Bronchial epithelial cell (primary cell): ENCODE measurements at regions not wholly inside any gene's neighbourhood (a gene's known extent, or its start where the extent isn't known, plus 50 kb on each side); places are given as distances from the start of the nearest gene placed in this dataset.

Source experiments
- DNase-seq: peaks from one replicate; pipeline ENCODE4 v3.0.0-alpha.2; 2010; ENCODE audit warnings: low read depth
- FAIRE-seq: peaks from 2 replicates; lab custom pipeline; 2011; peaks lifted over from hg19 to GRCh38; lab: Jason Lieb, UNC
- H3K27me3 ChIP-seq: 2 replicates; pipeline ENCODE4 v1.5.1; 2011; ENCODE audit warnings: low read length; ENCODE audit not compliant: control insufficient read depth, insufficient read depth
- H3K36me3 ChIP-seq: 2 replicates; pipeline ENCODE4 v1.5.1; 2011; ENCODE audit warnings: low read length; ENCODE audit not compliant: control insufficient read depth, insufficient read depth
- H3K4me3 ChIP-seq: 2 replicates; pipeline ENCODE4 v1.5.1; 2011; ENCODE audit warnings: mild to moderate bottlenecking, low read depth, low read length, control low read depth
- TF ChIP-seq, protein P1 (sequence below): IDR thresholded peaks from 2 replicates; pipeline ENCODE4 v1.5.1; 2011; ENCODE audit warnings: mild to moderate bottlenecking, moderate library complexity, low read length, control low read depth, inconsistent platforms; ENCODE audit not compliant: insufficient read depth, severe bottlenecking

- peak; percentile 45 for DNase-seq
- no peaks in the 10 kb centered on the region for H3K36me3 ChIP-seq
- H3K27me3 ChIP-seq = no peaks in the 10 kb centered on the region
- TF ChIP-seq, protein P1, sequence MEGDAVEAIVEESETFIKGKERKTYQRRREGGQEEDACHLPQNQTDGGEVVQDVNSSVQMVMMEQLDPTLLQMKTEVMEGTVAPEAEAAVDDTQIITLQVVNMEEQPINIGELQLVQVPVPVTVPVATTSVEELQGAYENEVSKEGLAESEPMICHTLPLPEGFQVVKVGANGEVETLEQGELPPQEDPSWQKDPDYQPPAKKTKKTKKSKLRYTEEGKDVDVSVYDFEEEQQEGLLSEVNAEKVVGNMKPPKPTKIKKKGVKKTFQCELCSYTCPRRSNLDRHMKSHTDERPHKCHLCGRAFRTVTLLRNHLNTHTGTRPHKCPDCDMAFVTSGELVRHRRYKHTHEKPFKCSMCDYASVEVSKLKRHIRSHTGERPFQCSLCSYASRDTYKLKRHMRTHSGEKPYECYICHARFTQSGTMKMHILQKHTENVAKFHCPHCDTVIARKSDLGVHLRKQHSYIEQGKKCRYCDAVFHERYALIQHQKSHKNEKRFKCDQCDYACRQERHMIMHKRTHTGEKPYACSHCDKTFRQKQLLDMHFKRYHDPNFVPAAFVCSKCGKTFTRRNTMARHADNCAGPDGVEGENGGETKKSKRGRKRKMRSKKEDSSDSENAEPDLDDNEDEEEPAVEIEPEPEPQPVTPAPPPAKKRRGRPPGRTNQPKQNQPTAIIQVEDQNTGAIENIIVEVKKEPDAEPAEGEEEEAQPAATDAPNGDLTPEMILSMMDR = peak; percentile 45
- FAIRE-seq = peak; percentile 66
- no peak overlapping the region for H3K4me3 ChIP-seq
Observed at GRCh38 chr13:33931397-33932311, 113.7 kb downstream of the RFC3 start.

DNA sequence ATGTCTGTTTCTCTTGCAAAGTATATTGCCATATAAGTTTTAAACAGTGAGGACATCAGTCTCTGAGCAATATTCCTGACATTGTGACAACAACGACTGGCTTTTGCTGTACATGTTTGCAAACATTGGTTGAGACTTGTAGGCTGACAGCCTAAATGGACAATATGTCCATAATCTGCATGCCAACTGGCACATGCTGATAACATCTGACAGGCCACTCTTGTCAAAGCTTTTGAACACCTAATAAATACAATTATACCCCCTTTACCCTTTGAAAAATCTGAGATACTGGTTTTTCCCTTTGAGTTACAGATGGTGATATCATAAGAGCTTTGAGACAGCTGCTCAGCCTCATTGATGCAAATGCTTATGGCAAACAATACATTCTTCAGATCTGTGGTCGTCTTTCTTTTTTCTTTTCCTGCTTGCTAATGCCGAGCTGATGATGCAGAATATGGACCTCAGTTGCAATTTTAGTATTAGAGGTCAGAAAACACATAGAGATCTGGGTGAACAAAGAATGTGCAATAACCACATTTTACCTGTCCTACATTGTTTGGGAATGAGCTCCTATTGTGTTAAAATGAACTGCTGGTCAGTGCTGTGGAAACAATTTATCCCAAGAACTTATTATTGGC is 114.9 kb downstream of the RFC3 start:
- TF ChIP-seq, protein P1 = no peak
- FAIRE-seq = no peak
- Histone ChIP-seq H3K4me3 (no peak overlapping the region), H3K27me3 (no peaks in the 10 kb centered on the region), H3K36me3 (no peaks in the 10 kb centered on the region)
- no peak for DNase-seq

DNA sequence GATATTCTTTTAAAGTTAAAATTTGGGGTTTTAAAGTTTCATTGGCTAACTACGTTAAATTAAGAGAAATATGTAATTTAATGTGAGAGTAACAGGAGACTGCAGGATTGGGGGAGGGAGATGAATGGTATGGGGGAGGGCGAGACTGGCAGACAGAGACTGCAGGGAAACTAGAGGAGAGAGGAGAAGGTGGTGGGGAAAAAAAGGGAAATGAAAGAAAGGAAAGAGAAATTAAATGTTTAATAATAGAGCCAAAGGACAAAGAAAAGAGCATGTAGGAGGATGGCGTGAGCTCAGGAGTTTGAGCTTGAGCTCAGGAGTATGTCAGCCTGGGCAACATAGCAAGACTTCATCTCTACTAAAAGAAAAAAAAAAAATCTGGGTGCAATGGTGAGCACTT is 115.9 kb downstream of the RFC3 start:
- H3K36me3 ChIP-seq = no peaks in the 10 kb centered on the region
- DNase-seq (no peak), FAIRE-seq (no peak)
- no peak overlapping the region for H3K4me3 ChIP-seq
- TF ChIP-seq, protein P1 = no peak
- H3K27me3 ChIP-seq = no peaks in the 10 kb centered on the region

- TF ChIP-seq, protein P1 = no peak
- H3K27me3 ChIP-seq = no peaks in the 10 kb centered on the region
- H3K36me3 ChIP-seq = no peaks in the 10 kb centered on the region
- H3K4me3 ChIP-seq = no peak overlapping the region
- FAIRE-seq (no peak), DNase-seq (no peak)
Observed at GRCh38 chr13:33934343-33934742, 116.4 kb downstream of the RFC3 start.

DNA sequence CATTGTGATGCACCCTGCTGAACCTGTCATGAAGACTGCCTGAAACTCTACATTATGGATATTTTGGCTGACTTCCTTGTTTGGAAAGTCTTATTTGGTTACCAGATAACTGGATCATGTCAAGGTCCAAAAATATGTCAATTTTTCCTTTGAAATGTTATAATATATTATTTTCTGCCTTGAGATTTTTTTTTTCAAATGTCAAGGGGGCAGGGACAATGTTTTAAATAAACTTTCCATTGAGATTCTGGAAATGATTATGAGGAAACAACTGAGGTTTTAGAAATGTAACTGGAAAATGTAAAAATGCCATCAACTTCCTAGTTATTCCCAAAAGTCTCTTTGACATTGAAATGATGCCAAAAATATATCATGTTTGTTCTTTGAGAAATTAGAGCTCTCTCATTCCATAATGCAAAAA is 117.0 kb downstream of the RFC3 start:
- H3K4me3 ChIP-seq = no peak overlapping the region
- no peak for DNase-seq
- no peaks in the 10 kb centered on the region for H3K27me3 ChIP-seq
- no peaks in the 10 kb centered on the region for H3K36me3 ChIP-seq
- TF ChIP-seq, protein P1 = no peak
- FAIRE-seq = no peak
